ENCODE measurements at regions not wholly inside any gene's neighbourhood (a gene's known extent, or its start where the extent isn't known, plus 50 kb on each side); places are given as distances from the start of the nearest gene placed in this dataset.
"Not testable (repeated sequence)": the region's sequence is repeated elsewhere in the genome, so short reads cannot be mapped to it uniquely, and the experiment has no call there.

- no peaks in the 10 kb centered on the region for H3K27me3 Mint-ChIP-seq
- peaks cover 5% of the 10 kb centered on the region for H3K36me3 Mint-ChIP-seq
- H3K27ac Mint-ChIP-seq = no peak overlapping the region
- H3K4me1 Mint-ChIP-seq = peaks cover 4% of the 10 kb centered on the region
- H3K4me3 Mint-ChIP-seq = no peak overlapping the region
- peaks cover 9% of the 10 kb centered on the region for H3K9me3 Mint-ChIP-seq
- no peak for ATAC-seq
Measured at GRCh38 chr4:11081006-11081405, 347.7 kb downstream of the HS3ST1 start.

- Mint-ChIP-seq H3K36me3 (peaks cover 5% of the 10 kb centered on the region), H3K4me1 (peaks cover 2% of the 10 kb centered on the region), H3K27me3 (no peaks in the 10 kb centered on the region), H3K27ac (no peak overlapping the region), H3K4me3 (no peak overlapping the region), H3K9me3 (peaks cover 9% of the 10 kb centered on the region)
- ATAC-seq = no peak
Measured at GRCh38 chr4:11079171-11079570, 349.5 kb downstream of the HS3ST1 start.

DNA sequence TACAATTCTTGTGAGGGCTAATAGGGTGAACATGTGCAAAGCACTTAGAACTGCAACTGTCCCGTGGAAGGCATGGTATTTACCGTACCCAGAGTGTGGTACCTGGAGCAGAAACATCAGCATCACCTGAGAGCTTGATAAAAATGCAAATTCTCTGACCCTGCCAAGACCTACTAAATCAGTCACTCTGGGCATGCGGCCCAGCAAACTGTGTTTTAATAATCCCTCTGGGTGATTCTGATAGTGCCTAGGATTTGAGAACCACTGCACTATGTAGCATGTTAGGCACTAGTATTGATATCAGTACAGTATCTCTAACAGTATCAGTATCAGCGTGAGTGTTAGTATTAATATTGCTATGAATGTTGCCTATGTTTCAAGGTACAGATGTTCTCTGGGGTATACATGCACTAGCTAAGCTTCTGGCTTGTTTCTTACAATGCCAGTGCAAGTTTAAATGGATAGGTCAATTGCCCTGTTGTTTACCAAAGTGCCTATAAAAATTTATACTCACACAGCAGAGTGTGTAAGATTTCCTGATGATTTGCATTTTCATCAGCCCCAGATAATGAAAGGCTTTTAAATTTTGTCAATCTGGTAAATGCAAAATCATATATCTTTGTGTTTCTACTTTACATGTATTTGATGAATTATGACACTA lies 354.0 kb downstream of the HS3ST1 start:
- H3K27ac Mint-ChIP-seq = no peak overlapping the region
- ATAC-seq = no peak
- H3K9me3 Mint-ChIP-seq = no peaks in the 10 kb centered on the region
- H3K4me1 Mint-ChIP-seq = peaks cover 8% of the 10 kb centered on the region
- no peak overlapping the region for H3K4me3 Mint-ChIP-seq
- no peaks in the 10 kb centered on the region for H3K36me3 Mint-ChIP-seq
- H3K27me3 Mint-ChIP-seq = no peaks in the 10 kb centered on the region

GRCh38 chr4:11073621-11074051 lies 355.1 kb downstream of the HS3ST1 start:
- Mint-ChIP-seq H3K27ac (no peak overlapping the region), H3K27me3 (no peaks in the 10 kb centered on the region), H3K9me3 (no peaks in the 10 kb centered on the region), H3K36me3 (no peaks in the 10 kb centered on the region), H3K4me1 (peaks cover 8% of the 10 kb centered on the region), H3K4me3 (no peak overlapping the region)
- no peak for ATAC-seq

- H3K27me3 Mint-ChIP-seq = no peaks in the 10 kb centered on the region
- no peak for ATAC-seq
- no peak overlapping the region for H3K4me3 Mint-ChIP-seq
- no peaks in the 10 kb centered on the region for H3K9me3 Mint-ChIP-seq
- H3K36me3 Mint-ChIP-seq = no peaks in the 10 kb centered on the region
- H3K4me1 Mint-ChIP-seq = peaks cover 8% of the 10 kb centered on the region
- no peak overlapping the region for H3K27ac Mint-ChIP-seq
Measured at GRCh38 chr4:11072999-11073398, 355.7 kb downstream of the HS3ST1 start.

GRCh38 chr4:11072463-11072862 lies 356.2 kb downstream of the HS3ST1 start:
- no peaks in the 10 kb centered on the region for H3K36me3 Mint-ChIP-seq
- H3K27ac Mint-ChIP-seq = no peak overlapping the region
- H3K27me3 Mint-ChIP-seq = no peaks in the 10 kb centered on the region
- peaks cover 8% of the 10 kb centered on the region for H3K4me1 Mint-ChIP-seq
- ATAC-seq = no peak
- no peaks in the 10 kb centered on the region for H3K9me3 Mint-ChIP-seq
- no peak overlapping the region for H3K4me3 Mint-ChIP-seq

- H3K27ac Mint-ChIP-seq = no peak overlapping the region
- H3K4me3 Mint-ChIP-seq = no peak overlapping the region
- H3K36me3 Mint-ChIP-seq = no peaks in the 10 kb centered on the region
- H3K27me3 Mint-ChIP-seq = no peaks in the 10 kb centered on the region
- no peaks in the 10 kb centered on the region for H3K9me3 Mint-ChIP-seq
- ATAC-seq = no peak
- H3K4me1 Mint-ChIP-seq = peaks cover 8% of the 10 kb centered on the region
Measured at GRCh38 chr4:11070813-11071212, 357.9 kb downstream of the HS3ST1 start.

- no peak overlapping the region for H3K27ac Mint-ChIP-seq
- ATAC-seq = no peak
- H3K4me3 Mint-ChIP-seq = no peak overlapping the region
- peaks cover 8% of the 10 kb centered on the region for H3K4me1 Mint-ChIP-seq
- H3K36me3 Mint-ChIP-seq = no peaks in the 10 kb centered on the region
- H3K9me3 Mint-ChIP-seq = no peaks in the 10 kb centered on the region
- no peaks in the 10 kb centered on the region for H3K27me3 Mint-ChIP-seq
Measured at GRCh38 chr4:11069581-11070211, 359.0 kb downstream of the HS3ST1 start.

GRCh38 chr4:11069083-11069482 lies 359.6 kb downstream of the HS3ST1 start:
- Mint-ChIP-seq H3K4me3 (no peak overlapping the region), H3K27me3 (no peaks in the 10 kb centered on the region)
- no peak for ATAC-seq

GRCh38 chr4:11066584-11066983 lies 362.1 kb downstream of the HS3ST1 start:
- not testable (repeated sequence) for H3K4me3 Mint-ChIP-seq, H3K27ac Mint-ChIP-seq, ATAC-seq

More at GRCh38 chr4:11069083-11069482, 359.6 kb downstream of the HS3ST1 start:
- Mint-ChIP-seq H3K4me1 (peaks cover 5% of the 10 kb centered on the region), H3K27ac (no peak overlapping the region), H3K36me3 (no peaks in the 10 kb centered on the region), H3K9me3 (no peaks in the 10 kb centered on the region)

GRCh38 chr4:11060637-11061036 lies 368.1 kb downstream of the HS3ST1 start:
- H3K36me3 Mint-ChIP-seq, H3K9me3 Mint-ChIP-seq, ATAC-seq, H3K27me3 Mint-ChIP-seq, H3K4me1 Mint-ChIP-seq, H3K27ac Mint-ChIP-seq, H3K4me3 Mint-ChIP-seq: not testable (repeated sequence)

More at GRCh38 chr4:11066584-11066983, 362.1 kb downstream of the HS3ST1 start:
- H3K36me3 Mint-ChIP-seq, H3K4me1 Mint-ChIP-seq, H3K27me3 Mint-ChIP-seq, H3K9me3 Mint-ChIP-seq: not testable (repeated sequence)

DNA sequence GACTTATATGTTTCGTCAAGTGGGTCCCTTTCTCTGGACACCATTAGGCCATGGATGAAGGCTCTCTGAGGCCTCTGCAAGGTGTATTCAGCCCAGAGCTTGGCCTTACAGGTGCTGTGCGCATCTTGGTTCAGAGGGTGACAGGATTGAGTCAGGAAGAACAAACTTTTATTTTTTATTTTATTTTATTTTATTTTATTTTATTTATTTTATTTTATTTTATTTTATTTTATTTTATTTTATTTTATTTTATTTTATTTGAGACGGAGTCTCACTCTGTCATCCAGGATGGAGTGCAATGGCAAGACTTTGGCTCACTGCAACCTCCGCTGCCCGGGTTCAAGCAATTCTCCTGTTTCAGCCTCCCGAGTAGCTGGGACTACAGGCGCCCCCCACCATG lies 370.4 kb upstream of the CLNK start:
- ATAC-seq, H3K4me3 Mint-ChIP-seq, H3K36me3 Mint-ChIP-seq, H3K27me3 Mint-ChIP-seq, H3K4me1 Mint-ChIP-seq, H3K27ac Mint-ChIP-seq, H3K9me3 Mint-ChIP-seq: not testable (repeated sequence)

DNA sequence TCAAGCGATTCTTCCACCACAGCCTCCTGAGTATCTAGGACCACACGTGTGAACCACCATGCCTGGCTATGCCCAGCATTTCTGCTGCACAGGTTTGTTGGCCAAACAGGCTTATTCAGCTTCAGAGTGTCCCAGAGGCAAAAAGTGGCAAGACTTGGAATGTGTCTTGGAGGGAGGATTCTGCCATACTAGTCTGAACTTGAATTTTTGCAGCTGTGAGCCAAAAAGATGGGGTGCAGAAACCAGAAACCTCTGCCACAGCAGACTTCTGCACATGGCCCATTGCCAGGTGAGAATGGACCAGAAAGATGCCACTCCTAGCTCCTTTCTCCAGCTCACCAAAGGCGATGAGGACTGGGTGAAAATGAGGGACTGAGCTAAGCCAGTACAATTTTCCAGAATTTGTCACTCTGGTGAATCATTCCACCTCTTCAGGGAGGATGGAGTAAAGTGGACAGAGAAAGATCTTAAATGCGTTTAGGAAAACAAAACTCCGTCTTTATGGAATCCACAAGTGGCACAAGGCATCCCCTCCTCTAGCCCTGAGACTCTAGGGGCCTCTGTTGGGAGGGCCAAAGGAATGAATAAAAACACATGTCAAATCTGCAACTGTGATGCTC lies 369.1 kb upstream of the CLNK start:
- Mint-ChIP-seq H3K9me3 (peaks cover 2% of the 10 kb centered on the region), H3K27me3 (no peaks in the 10 kb centered on the region), H3K27ac (no peak overlapping the region), H3K36me3 (no peaks in the 10 kb centered on the region), H3K4me1 (peaks cover 5% of the 10 kb centered on the region), H3K4me3 (no peak overlapping the region)
- ATAC-seq = no peak

DNA sequence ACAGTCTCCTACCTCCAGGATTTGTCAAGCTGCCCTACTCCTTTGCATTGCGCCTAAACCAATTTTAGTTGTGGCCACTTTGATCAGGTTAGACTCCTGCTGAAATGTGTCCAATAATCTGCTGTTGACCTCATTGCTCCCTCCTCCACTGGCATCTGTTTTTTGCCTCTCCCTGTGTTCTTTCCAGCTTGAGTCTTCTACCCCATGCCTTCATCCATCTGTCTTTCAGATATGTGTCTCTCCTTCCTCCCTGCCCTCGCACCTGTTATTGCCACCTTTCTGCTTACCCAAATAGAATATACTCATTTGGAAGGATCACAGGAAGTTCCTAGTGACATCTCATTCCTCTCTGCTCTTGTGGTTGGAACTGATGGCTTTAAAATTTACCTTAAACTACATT lies 366.6 kb upstream of the CLNK start:
- ATAC-seq = no peak
- Mint-ChIP-seq H3K9me3 (peaks cover 7% of the 10 kb centered on the region), H3K27me3 (no peaks in the 10 kb centered on the region), H3K36me3 (peaks cover 7% of the 10 kb centered on the region), H3K4me3 (no peak overlapping the region), H3K4me1 (peaks cover 16% of the 10 kb centered on the region), H3K27ac (no peak overlapping the region)

GRCh38 chr4:11050766-11051165 lies 366.2 kb upstream of the CLNK start:
- H3K27me3 Mint-ChIP-seq = no peaks in the 10 kb centered on the region
- no peak overlapping the region for H3K27ac Mint-ChIP-seq

DNA sequence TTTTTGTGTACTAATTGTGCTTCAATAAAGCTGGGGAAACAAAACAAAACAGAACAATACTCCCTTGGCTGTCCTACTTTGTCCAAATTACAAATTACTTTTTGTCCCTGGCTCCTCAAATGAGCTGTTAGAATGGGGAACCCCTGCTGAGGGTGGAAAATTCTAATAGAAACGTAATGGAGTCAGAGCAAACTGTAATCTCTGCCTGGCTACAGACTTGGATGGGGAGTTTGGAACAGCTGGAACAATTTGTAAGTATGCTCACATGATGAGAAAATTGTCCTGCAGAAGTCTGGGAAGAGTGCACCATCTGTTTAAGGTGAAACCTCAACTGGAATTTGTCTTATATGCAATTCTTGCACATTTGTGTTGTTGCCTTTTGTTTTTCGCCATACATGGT lies 364.4 kb upstream of the CLNK start:
- Mint-ChIP-seq H3K4me3 (no peak overlapping the region), H3K4me1 (peaks cover 21% of the 10 kb centered on the region), H3K27ac (no peak overlapping the region), H3K27me3 (no peaks in the 10 kb centered on the region), H3K36me3 (peaks cover 12% of the 10 kb centered on the region), H3K9me3 (peaks cover 16% of the 10 kb centered on the region)
- no peak for ATAC-seq

More at GRCh38 chr4:11050766-11051165, 366.2 kb upstream of the CLNK start:
- Mint-ChIP-seq H3K36me3 (peaks cover 7% of the 10 kb centered on the region), H3K9me3 (peaks cover 11% of the 10 kb centered on the region), H3K4me3 (no peak overlapping the region), H3K4me1 (peaks cover 16% of the 10 kb centered on the region)
- ATAC-seq = no peak

Data from stimulated activated memory B cell treated with anti-CD40 and anti-IgM and Interleukin-4, amounts not matched to agents 10 μg/mL and 1 μg/mL and 100 μg/mL, for 72 hours (primary cell).